ES-I3 (cell line): ENCODE measurements at regions not wholly inside any gene's neighbourhood (a gene's known extent, or its start where the extent isn't known, plus 50 kb on each side); places are given as distances from the start of the nearest gene placed in this dataset.

Experiments used
- H3K36me3 ChIP-seq: 2 replicates; pipeline ENCODE4 v1.6.1; 2013; ENCODE audit warnings: mild to moderate bottlenecking, low read length, control low read depth, moderate library complexity; ENCODE audit not compliant: insufficient read depth
- H3K4me1 ChIP-seq: 2 replicates; pipeline ENCODE4 v1.6.1; 2013; ENCODE audit warnings: mild to moderate bottlenecking, control low read depth, low read length; ENCODE audit not compliant: insufficient read depth
- H3K9ac ChIP-seq: 2 replicates; pipeline ENCODE4 v1.6.1; 2013; ENCODE audit warnings: low read depth, mild to moderate bottlenecking, low read length, moderate library complexity
- H3K9me3 ChIP-seq: 2 replicates; pipeline ENCODE4 v1.6.1; 2013; ENCODE audit warnings: mild to moderate bottlenecking, low read length, moderate library complexity; ENCODE audit not compliant: control insufficient read depth, insufficient read depth

DNA sequence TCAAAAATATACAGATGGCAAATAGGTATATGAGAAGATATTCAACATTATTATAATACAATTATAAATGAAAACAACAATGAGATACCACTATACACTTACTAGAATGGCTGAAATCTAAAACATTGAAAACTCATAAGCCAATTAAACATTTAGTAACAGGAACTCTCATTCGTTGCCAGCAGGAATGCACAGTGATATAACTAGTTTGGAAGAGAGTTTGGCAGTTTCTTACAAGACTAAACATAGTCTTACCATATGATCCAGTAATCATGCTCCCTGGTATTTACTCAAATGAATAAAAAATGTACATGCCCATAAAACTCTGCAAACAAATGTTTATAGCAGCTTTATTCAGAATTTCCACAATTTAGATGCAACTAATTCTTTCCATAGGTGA lies 476.2 kb upstream of the COBL start:
- H3K9ac ChIP-seq = no peak overlapping the region
- H3K9me3 ChIP-seq = no peaks in the 10 kb centered on the region
- H3K36me3 ChIP-seq = no peaks in the 10 kb centered on the region
- 0 out of 2 replicates have a peak, but pooled peaks cover 3% of the 10 kb centered on the region for H3K4me1 ChIP-seq

DNA sequence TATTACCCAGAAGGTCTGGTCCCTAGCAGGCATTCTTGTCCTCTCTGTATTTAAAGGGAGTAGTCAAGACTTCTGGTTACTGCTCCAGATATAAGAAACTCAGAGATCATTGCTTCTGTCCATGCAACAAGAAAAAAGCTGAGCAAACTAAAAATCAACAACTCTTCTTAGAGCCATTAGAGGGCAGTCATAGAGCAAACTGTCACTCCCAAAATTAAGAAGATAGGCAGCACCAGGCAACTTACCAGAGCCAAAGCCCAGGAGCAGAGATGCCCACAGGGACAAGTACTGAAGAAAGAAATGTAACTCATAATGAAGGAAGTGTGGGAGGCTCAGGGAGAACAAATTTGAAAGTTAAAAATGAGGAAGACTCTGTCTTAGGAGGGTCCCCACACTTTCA lies 472.9 kb upstream of the COBL start:
- Histone ChIP-seq H3K36me3 (no peaks in the 10 kb centered on the region), H3K4me1 (0 out of 2 replicates have a peak, but pooled peaks cover 3% of the 10 kb centered on the region), H3K9ac (no peak overlapping the region), H3K9me3 (no peaks in the 10 kb centered on the region)

DNA sequence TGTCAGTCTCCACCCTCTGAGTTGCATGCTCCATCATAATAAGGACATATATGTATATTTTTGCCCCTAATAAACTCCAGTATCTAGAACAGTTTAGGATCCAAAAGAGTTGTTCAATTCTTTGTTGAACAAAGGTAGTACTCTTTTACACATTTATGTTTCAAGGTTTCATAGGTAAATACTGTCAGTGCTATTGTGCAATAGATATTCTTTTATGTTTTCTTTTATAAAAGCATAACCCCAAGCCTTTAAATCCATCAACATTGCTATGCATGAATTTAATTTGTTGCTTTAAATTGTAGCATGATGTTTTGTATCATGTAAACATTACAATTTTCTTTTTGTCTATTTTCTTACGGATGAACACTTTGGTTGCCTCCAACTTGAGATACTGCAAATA lies 469.7 kb upstream of the COBL start:
- H3K4me1 ChIP-seq = 0 out of 2 replicates have a peak, but pooled peaks cover 3% of the 10 kb centered on the region
- H3K9me3 ChIP-seq = no peaks in the 10 kb centered on the region
- no peaks in the 10 kb centered on the region for H3K36me3 ChIP-seq
- no peak overlapping the region for H3K9ac ChIP-seq

DNA sequence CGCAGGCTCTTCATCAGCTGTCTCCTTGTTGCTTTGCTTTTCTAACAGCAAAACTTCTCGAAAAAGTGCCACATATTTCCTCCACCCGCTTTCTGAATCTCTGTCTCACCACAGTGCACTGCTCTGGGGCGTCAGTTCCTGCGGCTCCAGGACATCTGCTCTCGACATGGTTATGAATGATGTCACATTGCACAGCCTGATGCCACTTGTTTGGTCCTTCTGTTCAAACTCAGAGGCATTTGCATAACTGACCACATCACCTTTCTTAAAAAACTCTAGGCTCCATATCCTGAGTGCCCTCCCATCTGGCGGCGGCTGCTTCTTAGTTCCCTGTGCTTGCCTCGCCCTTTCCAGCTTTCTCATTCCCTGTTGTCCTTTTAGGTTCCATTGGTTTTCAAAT lies 469.3 kb upstream of the COBL start:
- no peak overlapping the region for H3K9ac ChIP-seq

GRCh38 chr7:51785171-51785570 lies 468.6 kb upstream of the COBL start:
- H3K4me1 ChIP-seq = 0 out of 2 replicates have a peak, but pooled peaks cover 3% of the 10 kb centered on the region
- H3K9me3 ChIP-seq = no peaks in the 10 kb centered on the region
- H3K36me3 ChIP-seq = no peaks in the 10 kb centered on the region
- H3K9ac ChIP-seq = no peak overlapping the region

More for the DNA sequence above, 469.3 kb upstream of the COBL start:
- no peaks in the 10 kb centered on the region for H3K36me3 ChIP-seq
- 0 out of 2 replicates have a peak, but pooled peaks cover 3% of the 10 kb centered on the region for H3K4me1 ChIP-seq
- no peaks in the 10 kb centered on the region for H3K9me3 ChIP-seq

GRCh38 chr7:51783241-51783640 lies 466.6 kb upstream of the COBL start:
- Histone ChIP-seq H3K9ac (no peak overlapping the region), H3K9me3 (no peaks in the 10 kb centered on the region), H3K4me1 (no peaks in the 10 kb centered on the region), H3K36me3 (no peaks in the 10 kb centered on the region)

DNA sequence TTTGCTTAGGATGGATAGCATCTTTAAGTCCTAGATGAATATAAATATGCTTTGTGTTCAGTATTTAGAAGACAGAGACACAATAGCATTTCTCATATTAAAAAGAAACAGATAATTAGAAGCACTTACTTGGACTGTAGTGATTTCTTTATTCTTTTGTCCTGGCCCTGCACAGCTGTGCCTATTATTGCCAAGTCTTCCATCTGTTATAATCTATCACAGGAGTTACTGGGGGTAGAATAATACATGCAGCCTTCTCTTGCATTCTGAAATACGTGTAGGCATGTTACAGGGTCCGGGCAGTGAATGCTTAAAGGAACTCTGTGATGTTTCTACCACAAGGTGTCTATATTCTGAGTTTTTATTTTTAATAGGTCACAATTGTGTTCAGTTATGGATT lies 461.5 kb upstream of the COBL start:
- no peak overlapping the region for H3K9ac ChIP-seq

GRCh38 chr7:51774178-51774577 lies 457.6 kb upstream of the COBL start:
- Histone ChIP-seq H3K9me3 (no peaks in the 10 kb centered on the region), H3K4me1 (peaks cover 11% of the 10 kb centered on the region; the same call in 1 of the 2 replicates), H3K9ac (no peak overlapping the region), H3K36me3 (no peaks in the 10 kb centered on the region)

More for the DNA sequence above, 461.5 kb upstream of the COBL start:
- Histone ChIP-seq H3K36me3 (no peaks in the 10 kb centered on the region), H3K4me1 (peaks cover 10% of the 10 kb centered on the region; the same call in 1 of the 2 replicates), H3K9me3 (no peaks in the 10 kb centered on the region)

DNA sequence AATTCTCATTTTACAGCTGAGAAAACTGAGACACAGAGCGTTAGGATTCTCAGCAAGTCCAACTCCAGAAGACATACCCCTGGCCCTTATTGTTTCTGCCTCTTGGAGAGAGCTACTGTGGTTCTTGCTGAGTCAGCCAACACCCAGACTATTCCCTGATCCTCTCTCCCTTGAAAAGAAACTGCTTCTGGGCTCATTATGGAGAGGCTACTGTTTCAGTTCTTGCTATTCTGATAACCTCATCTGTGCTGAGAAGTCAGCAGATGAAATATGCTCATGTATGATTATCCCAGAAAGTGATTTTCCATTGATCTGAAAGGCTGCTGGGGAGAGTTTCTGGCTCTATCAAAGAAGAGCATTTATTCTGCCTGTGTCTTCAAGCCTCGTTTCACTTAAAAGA lies 455.6 kb upstream of the COBL start:
- no peaks in the 10 kb centered on the region for H3K36me3 ChIP-seq
- H3K4me1 ChIP-seq = peaks cover 11% of the 10 kb centered on the region; the same call in 1 of the 2 replicates
- no peak overlapping the region for H3K9ac ChIP-seq
- no peaks in the 10 kb centered on the region for H3K9me3 ChIP-seq

DNA sequence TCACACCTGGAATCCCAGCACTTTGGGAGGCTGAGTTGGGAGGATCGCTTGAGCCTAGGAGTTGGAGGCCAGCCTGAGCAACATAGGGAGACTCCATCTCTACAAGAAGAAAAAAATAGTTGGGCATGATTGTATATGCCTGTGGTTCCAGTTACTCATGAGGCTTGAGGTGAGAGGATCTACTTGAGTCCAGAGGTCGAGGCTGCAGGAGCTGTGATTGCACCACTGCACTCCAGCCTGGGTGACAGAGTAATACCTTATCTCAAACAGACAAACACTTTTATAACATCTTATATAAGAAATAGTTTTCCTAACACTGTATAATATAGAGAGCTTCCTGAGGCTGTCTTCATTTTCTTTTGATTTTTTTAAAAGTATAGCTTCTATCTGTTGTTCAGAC lies 448.4 kb upstream of the COBL start:
- Histone ChIP-seq H3K36me3 (no peaks in the 10 kb centered on the region), H3K9ac (no peak overlapping the region), H3K9me3 (no peaks in the 10 kb centered on the region), H3K4me1 (no peaks in the 10 kb centered on the region)

- Histone ChIP-seq H3K4me1 (no peaks in the 10 kb centered on the region), H3K9me3 (no peaks in the 10 kb centered on the region), H3K36me3 (no peaks in the 10 kb centered on the region), H3K9ac (no peak overlapping the region)
Measured at GRCh38 chr7:51759985-51760384, 443.4 kb upstream of the COBL start.

DNA sequence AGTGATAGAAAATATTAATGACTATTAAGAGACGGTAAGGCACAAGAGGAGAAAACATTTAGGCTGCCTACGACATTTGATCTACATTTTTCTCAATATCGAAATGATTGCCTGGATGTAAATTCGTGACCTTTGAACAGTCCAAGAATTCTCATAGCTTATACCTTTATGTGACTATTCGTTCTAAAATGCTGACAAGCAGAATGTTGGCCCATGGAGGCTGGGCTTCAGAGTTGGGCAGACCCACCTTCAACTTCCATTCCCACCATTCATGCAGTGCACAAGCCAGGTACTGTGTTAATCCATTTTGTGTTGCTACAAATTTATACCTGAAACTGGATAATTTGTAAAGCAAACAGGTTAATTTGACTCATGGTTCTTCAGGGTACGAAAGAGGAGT lies 441.4 kb upstream of the COBL start:
- Histone ChIP-seq H3K4me1 (no peaks in the 10 kb centered on the region), H3K9me3 (no peaks in the 10 kb centered on the region), H3K9ac (no peak overlapping the region), H3K36me3 (no peaks in the 10 kb centered on the region)

- Histone ChIP-seq H3K9me3 (no peaks in the 10 kb centered on the region), H3K9ac (no peak overlapping the region), H3K4me1 (peaks cover 23% of the 10 kb centered on the region), H3K36me3 (no peaks in the 10 kb centered on the region)
Measured at GRCh38 chr7:51732951-51733350, 416.3 kb upstream of the COBL start.

DNA sequence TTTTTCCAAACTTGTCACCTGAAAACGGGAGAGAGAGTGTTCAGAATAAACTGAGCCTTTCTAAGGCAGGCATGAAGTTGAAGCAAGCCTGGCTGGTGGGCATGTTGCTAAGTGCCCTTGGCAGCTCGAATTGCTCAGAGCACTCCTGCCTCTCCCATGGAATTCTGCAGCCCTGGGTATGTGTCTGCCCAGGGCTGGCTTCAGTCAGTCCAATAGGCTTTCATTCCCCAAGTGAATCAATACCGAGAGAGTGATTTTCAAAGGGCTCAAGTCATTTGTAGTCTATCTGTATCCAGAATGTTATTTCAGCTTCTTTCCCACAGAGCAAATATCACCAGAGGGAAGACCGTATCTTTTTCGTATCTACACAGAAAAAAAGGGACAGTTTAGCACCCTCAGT lies 415.5 kb upstream of the COBL start:
- Histone ChIP-seq H3K9ac (no peak overlapping the region), H3K4me1 (peaks cover 23% of the 10 kb centered on the region), H3K9me3 (no peaks in the 10 kb centered on the region), H3K36me3 (no peaks in the 10 kb centered on the region)

GRCh38 chr7:51731075-51731474 lies 414.5 kb upstream of the COBL start:
- Histone ChIP-seq H3K9ac (no peak overlapping the region), H3K36me3 (no peaks in the 10 kb centered on the region), H3K4me1 (peaks cover 23% of the 10 kb centered on the region), H3K9me3 (no peaks in the 10 kb centered on the region)

GRCh38 chr7:51727441-51727840 lies 410.8 kb upstream of the COBL start:
- H3K36me3 ChIP-seq = no peaks in the 10 kb centered on the region
- no peaks in the 10 kb centered on the region for H3K9me3 ChIP-seq
- H3K4me1 ChIP-seq = peaks cover 22% of the 10 kb centered on the region
- no peak overlapping the region for H3K9ac ChIP-seq
